Mucosa of rectum (tissue), 2 donors: ENCODE measurements at regions not wholly inside any gene's neighbourhood (a gene's known extent, or its start where the extent isn't known, plus 50 kb on each side); places are given as distances from the start of the nearest gene placed in this dataset.

Source experiments
- H3K27ac ChIP-seq, 2 donors: one replicate each; pipeline ENCODE4 v1.7.0; 2013; ENCODE audit warnings: inconsistent platforms in 2 of 2, low read depth in 2 of 2, low read length in 2 of 2
- H3K27me3 ChIP-seq, 2 donors: one replicate each; pipeline ENCODE4 v1.7.0; 2013; ENCODE audit warnings: low read length in 2 of 2; ENCODE audit not compliant: control insufficient read depth in 2 of 2, insufficient read depth in 2 of 2
- H3K36me3 ChIP-seq, 2 donors: one replicate each; pipeline ENCODE4 v1.7.0; 2013; ENCODE audit warnings: low read length in 2 of 2; ENCODE audit not compliant: control insufficient read depth in 2 of 2, insufficient read depth in 2 of 2
- H3K4me1 ChIP-seq, 2 donors: one replicate each; pipeline ENCODE4 v1.7.0; 2013; ENCODE audit warnings: low read length in 2 of 2, mild to moderate bottlenecking in 1 of 2; ENCODE audit not compliant: control insufficient read depth in 2 of 2, insufficient read depth in 2 of 2
- H3K4me3 ChIP-seq, 2 donors: one replicate each; pipeline ENCODE4 v1.7.0; 2013; ENCODE audit warnings: low read length in 2 of 2
- H3K9ac ChIP-seq, 2 donors: one replicate each; pipeline ENCODE4 v1.7.0; 2013; ENCODE audit warnings: low read length in 2 of 2, low read depth in 1 of 2, mild to moderate bottlenecking in 1 of 2
- H3K9me3 ChIP-seq, 2 donors: one replicate each; pipeline ENCODE4 v1.7.0; 2013; ENCODE audit warnings: low read length in 2 of 2; ENCODE audit not compliant: control insufficient read depth in 2 of 2
- donor health status: healthy.
- donor health status: Normal muscosa, but diverticular disease.

DNA sequence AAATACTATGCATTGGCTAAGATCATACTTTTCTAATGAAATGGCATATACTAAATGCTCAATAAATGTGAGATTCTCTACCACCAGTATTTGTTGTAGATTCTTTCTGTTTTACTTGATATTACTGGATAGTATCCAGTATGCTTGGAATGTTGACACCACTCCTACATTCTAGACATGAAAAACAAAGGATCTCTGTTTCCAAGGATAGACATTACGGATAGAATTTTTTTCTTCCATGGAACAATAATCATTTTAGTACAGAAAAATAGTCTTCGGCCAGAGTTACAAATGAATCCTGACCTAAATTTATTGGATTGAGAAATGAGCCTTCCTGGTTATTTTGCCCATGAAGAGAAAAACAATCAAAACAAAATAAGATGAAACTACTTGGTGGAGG is 258.2 kb upstream of the NT5E start:
- Histone ChIP-seq H3K9me3 (peaks cover 0 to 3% of the 10 kb centered on the region in 2 donors), H3K4me3 (no peak overlapping the region), H3K27ac (no peak overlapping the region), H3K27me3 (no peaks in the 10 kb centered on the region), H3K4me1 (no peaks in the 10 kb centered on the region), H3K36me3 (no peaks in the 10 kb centered on the region), H3K9ac (no peak overlapping the region)

DNA sequence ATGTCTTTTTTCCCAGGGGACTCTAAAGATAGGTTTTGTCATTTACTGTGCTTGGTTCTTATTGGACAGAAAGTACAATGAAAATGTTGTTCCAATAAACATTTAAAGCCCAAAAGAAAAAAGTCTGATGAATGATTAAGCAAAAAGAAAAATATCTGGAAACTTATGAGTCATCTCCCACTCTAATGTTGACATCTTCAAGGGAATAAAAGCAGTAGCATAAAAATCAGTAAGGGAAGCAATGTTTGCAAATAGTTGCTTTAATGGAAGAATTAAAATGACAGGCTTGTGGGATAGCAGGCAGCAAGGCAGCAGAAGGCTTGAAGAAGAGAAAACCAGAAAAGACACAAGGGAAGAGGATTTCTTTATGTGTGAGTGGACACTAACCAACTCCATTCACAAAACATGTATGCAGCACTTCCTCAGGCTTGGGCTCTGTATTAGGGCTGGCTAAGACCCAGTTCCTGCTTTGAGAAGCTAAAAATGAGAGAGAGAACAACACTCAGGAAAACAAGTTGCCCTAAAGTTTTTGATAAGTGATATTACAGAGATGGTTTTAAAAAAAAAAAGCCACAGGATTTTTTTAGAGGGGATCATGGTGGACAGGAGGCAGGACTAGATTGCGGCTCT is 263.2 kb upstream of the NT5E start:
- H3K36me3 ChIP-seq: no peaks in the 10 kb centered on the region
- no peak overlapping the region for H3K27ac ChIP-seq
- no peaks in the 10 kb centered on the region for H3K27me3 ChIP-seq
- H3K9me3 ChIP-seq: no peaks in the 10 kb centered on the region
- H3K4me3 ChIP-seq: no peak overlapping the region
- no peak overlapping the region for H3K9ac ChIP-seq
- no peaks in the 10 kb centered on the region for H3K4me1 ChIP-seq

DNA sequence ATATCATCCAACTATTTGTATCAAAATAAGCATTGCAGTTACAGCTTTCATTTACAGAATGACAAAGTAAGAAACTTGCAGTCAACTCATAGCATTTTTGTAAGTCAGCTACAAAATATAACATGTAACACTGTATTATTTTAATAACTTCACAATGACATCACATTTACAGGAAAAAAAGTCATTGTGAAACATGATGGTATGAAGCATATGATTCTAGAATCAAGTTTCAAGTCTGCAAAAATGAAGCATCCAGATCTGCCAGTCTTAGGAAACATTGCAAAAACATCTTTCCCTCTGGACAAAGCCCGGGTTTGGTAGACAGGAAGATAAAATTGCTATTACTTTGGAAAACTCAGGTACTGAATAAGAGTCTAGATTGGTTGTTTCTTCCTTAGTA is 263.9 kb upstream of the NT5E start:
- Histone ChIP-seq H3K4me1 (no peaks in the 10 kb centered on the region), H3K36me3 (no peaks in the 10 kb centered on the region), H3K4me3 (no peak overlapping the region), H3K27ac (no peak overlapping the region), H3K9me3 (no peaks in the 10 kb centered on the region), H3K27me3 (no peaks in the 10 kb centered on the region), H3K9ac (no peak overlapping the region)

DNA sequence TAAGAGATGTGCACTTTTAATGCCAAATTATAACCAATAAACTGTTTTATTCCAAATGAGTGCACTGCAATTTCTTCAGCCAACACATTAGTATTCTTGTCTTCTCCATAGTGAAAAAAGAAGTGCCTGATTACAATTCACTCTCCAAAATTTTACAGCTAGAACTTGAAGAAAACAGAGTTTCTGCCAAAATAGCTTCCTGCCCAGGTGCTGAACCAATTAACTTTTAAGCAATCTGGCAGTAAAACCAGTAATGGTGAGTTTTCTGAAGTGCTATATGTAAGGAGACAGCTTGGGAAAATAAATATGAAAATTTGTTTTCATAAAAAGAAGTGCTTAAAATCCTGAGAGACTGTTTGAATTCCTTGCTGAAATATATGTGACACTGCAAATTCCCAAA is 266.0 kb upstream of the NT5E start:
- no peaks in the 10 kb centered on the region for H3K36me3 ChIP-seq
- no peaks in the 10 kb centered on the region for H3K9me3 ChIP-seq
- no peaks in the 10 kb centered on the region for H3K27me3 ChIP-seq
- H3K4me3 ChIP-seq: no peak overlapping the region
- no peak overlapping the region for H3K9ac ChIP-seq
- no peaks in the 10 kb centered on the region for H3K4me1 ChIP-seq
- H3K27ac ChIP-seq: no peak overlapping the region

DNA sequence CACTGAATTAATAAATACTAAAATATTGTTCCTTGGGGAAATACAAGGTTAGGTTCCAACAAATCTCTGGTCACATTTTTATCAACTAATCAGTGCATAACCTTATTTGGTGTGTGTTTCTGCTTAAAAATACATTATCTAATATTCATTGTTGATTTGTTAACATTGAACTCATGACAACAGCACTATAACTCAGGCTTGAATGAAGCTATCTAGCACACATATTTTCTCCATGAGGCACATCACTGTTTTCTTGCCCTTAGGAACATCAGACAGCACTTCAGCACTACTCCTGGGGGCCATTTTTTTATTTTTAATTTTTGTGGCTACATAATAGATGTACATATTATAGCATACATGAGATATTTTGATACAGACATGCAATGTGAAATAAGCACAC is 277.2 kb upstream of the NT5E start:
- Histone ChIP-seq H3K27ac (no peak overlapping the region), H3K9me3 (no peaks in the 10 kb centered on the region), H3K4me1 (no peaks in the 10 kb centered on the region), H3K9ac (no peak overlapping the region), H3K27me3 (no peaks in the 10 kb centered on the region), H3K36me3 (no peaks in the 10 kb centered on the region), H3K4me3 (no peak overlapping the region)

DNA sequence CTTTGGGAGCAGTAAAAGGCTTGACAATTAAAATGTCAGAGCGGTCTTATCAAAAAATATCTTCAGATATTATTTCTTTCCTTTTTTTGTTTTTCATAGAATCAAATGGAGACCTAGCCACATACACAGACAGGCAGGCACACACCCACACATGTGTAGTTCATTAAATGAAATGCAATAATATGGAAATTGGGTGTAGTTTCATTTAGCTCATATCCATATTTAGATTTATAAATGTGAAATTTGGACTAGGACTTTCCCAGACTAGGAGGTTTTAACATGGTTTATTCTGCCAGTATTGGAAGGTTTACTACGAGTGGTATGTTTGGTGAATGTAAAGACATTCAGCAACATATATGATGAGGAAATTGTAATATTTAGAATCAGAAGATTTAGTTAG is 277.7 kb upstream of the NT5E start:
- Histone ChIP-seq H3K9me3 (no peaks in the 10 kb centered on the region), H3K9ac (no peak overlapping the region)

DNA sequence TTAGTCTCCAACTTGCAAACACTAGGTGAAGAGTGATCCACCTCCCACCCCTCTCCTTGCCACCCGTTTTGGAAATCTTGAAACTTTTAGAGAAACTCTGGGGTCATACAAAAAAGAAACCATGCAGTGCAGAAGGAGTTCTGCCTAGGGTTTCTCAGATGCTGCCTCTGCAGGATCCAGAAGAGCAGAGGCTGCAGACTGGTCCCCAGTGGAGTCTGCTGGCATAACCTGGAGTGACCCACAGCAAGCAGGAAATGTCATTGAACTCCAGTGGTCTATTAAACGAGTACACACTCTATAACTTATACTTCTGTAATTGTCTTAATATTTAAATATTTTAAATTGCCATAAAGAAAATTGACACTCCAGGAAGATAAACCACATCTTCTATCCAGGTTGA is 280.7 kb upstream of the NT5E start:
- no peaks in the 10 kb centered on the region for H3K27me3 ChIP-seq
- H3K9ac ChIP-seq: no peak overlapping the region
- H3K27ac ChIP-seq: no peak overlapping the region
- H3K4me1 ChIP-seq: no peaks in the 10 kb centered on the region
- no peak overlapping the region for H3K4me3 ChIP-seq
- no peaks in the 10 kb centered on the region for H3K36me3 ChIP-seq
- no peaks in the 10 kb centered on the region for H3K9me3 ChIP-seq

More for the DNA sequence above, 277.7 kb upstream of the NT5E start:
- Histone ChIP-seq H3K36me3 (no peaks in the 10 kb centered on the region), H3K27me3 (no peaks in the 10 kb centered on the region), H3K27ac (no peak overlapping the region), H3K4me1 (no peaks in the 10 kb centered on the region), H3K4me3 (no peak overlapping the region)

DNA sequence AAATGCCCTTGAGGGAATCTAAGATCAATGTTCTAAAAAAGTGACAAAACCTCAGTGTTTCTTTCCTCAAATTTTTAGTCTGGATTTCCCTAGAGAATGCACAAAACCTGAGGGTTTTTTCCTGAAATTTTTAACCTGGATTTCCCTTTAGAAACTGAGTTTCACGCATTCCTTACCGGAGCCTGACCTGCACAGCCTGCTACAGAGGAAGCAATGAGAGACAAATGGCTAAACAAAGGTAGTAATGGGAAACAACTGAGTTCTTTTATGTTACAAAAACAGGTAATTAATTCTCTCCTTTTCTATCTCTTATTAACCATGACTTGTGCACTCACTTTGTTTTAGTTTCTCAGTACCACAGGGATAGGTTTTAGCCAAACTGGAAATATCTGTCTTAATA is 281.7 kb upstream of the NT5E start:
- H3K27ac ChIP-seq: no peak overlapping the region
- no peaks in the 10 kb centered on the region for H3K9me3 ChIP-seq
- no peaks in the 10 kb centered on the region for H3K4me1 ChIP-seq
- H3K27me3 ChIP-seq: no peaks in the 10 kb centered on the region
- no peak overlapping the region for H3K4me3 ChIP-seq
- H3K9ac ChIP-seq: no peak overlapping the region
- no peaks in the 10 kb centered on the region for H3K36me3 ChIP-seq

DNA sequence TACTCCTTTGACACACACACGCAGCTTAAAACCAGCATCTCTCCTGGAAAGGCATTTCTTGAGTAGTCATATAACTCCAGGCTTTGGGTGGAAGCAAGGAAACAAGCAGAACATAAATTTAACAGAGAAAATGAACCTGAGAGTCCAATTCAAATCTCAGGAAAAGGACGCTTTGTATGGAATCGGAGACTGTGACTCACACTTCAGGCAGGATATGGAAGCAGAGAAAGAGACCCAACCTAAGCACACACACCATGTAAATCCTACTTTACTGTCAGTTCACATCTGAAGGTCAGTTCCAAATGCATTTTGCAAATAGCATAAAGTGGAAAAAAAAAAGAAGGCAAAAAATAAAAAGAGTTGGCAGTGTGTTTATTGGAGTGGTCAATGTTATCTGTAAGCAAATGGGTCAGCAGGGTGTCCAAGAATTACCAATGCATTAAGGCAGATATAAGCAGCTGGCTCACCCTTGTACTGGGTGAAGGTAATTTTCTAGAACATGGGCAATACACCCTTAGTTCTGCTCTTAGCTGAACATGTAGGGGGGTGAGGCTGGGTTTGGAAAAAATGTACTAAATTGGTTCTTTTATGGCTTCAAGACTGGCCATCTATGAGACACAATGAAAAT is 283.7 kb upstream of the NT5E start:
- no peak overlapping the region for H3K27ac ChIP-seq
- H3K9me3 ChIP-seq: no peaks in the 10 kb centered on the region
- no peak overlapping the region for H3K9ac ChIP-seq
- no peaks in the 10 kb centered on the region for H3K27me3 ChIP-seq
- no peaks in the 10 kb centered on the region for H3K36me3 ChIP-seq
- H3K4me3 ChIP-seq: no peak overlapping the region
- H3K4me1 ChIP-seq: no peaks in the 10 kb centered on the region

DNA sequence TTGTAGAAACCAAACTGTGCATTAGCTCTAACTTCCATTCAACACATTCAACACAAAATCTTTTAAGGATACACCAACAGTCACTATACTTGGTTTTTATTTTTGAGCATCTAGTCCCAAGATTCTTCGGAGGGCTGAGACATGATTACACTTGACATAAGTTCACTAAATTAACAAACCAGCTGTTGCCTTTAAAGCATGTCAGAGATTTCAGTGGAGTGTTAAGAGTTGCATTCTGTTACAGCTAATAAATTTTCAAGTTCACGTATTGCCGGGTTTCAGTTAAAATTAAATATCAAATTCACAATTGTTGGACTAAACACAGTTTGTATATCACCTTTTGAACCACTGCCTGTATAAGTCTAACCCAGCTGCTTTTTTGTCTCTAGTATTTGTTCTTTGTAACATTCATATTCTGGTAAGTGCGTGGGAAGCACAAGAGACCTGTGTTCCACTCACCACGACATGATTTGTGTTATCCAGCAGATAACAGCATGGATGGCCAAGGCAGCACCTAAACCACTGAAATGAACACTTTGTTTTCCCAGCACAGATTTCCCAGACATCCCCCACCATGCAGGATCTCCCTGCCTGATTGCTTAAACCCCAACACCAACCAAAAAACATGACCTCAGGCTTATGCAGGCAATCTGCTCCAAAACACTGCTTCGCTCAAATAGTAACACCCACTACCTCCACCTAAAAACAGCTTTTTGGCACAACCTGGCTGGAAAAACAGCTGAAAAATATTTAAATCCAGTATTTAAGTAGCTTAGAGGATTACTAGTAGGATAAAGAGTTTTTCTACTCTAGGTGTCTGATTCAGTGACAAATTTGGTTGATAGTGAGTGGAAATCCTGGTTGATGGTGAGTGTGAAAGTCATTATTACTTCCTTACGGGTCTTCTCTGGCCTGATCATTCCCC is 286.5 kb upstream of the NT5E start:
- H3K9ac ChIP-seq: no peak overlapping the region
- H3K4me3 ChIP-seq: no peak overlapping the region
- no peaks in the 10 kb centered on the region for H3K9me3 ChIP-seq
- no peaks in the 10 kb centered on the region for H3K27me3 ChIP-seq
- no peak overlapping the region for H3K27ac ChIP-seq
- H3K4me1 ChIP-seq: no peaks in the 10 kb centered on the region
- no peaks in the 10 kb centered on the region for H3K36me3 ChIP-seq
